PC-9 (cell line): ENCODE measurements at regions not wholly inside any gene's neighbourhood (a gene's known extent, or its start where the extent isn't known, plus 50 kb on each side); places are given as distances from the start of the nearest gene placed in this dataset.

Experiments
- CTCF ChIP-seq: fragments of 200-600 bp; sonication (generic); conservative IDR thresholded peaks from 2 replicates; pipeline ENCODE4 v1.6.1; 2017; ENCODE audit warnings: mixed run types, antibody characterized with exemption, mild to moderate bottlenecking, moderate library complexity
- EZH2 ChIP-seq: fragments of 200-600 bp; sonication (generic); IDR thresholded peaks from 2 replicates; pipeline ENCODE4 v1.8.0; 2017; ENCODE audit warnings: antibody characterized with exemption, low read depth

- TF ChIP-seq CTCF (no peak), EZH2 (no peak)
Measured at GRCh38 chr10:52379287-52379686, 65.2 kb downstream of the DKK1 start.
